ENCODE measurements at regions not wholly inside any gene's neighbourhood (a gene's known extent, or its start where the extent isn't known, plus 50 kb on each side); places are given as distances from the start of the nearest gene placed in this dataset.

DNA sequence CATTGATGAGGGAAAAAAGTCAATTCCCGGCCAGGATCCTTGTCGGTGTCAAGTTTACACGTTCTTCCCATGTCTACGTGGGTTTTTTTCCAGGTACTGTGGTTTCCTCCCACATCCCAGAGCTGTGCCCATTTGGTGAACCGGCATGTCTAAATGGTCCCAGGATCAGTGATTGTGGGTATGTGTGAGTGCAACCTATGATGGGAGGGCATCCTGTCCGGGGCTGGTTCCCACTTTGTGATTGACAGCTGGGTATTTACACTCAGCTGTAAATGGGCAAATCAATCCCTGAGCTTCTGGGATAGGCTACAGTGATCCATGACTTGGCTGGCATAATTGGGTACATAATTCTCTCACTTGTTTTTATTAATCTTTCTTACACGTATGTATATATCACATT is 91.2 kb upstream of the IRX6 start:
- TF ChIP-seq POLR2AphosphoS5 (IDR thresholded peaks at IDR 0.05; ENCODE audit: low read depth, low read length) (no peak), POLR2A (IDR thresholded peaks at IDR 0.05; ENCODE audit: low read depth, low read length) (no peak)

Data from GM12892 (cell line).